ENCODE measurements at regions not wholly inside any gene's neighbourhood (a gene's known extent, or its start where the extent isn't known, plus 50 kb on each side); places are given as distances from the start of the nearest gene placed in this dataset.

DNA sequence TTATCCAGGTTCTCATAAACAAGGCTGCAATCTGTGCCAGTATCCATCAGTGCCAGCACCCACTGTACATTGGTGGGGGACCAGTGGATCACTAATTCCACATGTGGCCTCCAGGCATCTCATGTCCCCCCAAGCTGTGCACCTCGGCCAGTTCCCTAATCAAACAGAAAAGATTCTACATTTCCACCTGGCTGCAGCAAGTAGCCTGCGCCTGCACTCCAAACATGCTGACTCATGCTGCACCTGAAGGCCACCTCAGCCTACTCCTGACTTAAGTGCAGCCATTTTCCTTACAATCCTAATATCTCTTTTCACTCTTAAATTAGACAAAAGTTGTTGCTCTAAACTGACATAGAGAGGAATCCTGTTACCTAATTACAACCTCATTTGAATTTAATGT, 729.4 kb upstream of the MIR17HG start:
- TF ChIP-seq, protein P1, sequence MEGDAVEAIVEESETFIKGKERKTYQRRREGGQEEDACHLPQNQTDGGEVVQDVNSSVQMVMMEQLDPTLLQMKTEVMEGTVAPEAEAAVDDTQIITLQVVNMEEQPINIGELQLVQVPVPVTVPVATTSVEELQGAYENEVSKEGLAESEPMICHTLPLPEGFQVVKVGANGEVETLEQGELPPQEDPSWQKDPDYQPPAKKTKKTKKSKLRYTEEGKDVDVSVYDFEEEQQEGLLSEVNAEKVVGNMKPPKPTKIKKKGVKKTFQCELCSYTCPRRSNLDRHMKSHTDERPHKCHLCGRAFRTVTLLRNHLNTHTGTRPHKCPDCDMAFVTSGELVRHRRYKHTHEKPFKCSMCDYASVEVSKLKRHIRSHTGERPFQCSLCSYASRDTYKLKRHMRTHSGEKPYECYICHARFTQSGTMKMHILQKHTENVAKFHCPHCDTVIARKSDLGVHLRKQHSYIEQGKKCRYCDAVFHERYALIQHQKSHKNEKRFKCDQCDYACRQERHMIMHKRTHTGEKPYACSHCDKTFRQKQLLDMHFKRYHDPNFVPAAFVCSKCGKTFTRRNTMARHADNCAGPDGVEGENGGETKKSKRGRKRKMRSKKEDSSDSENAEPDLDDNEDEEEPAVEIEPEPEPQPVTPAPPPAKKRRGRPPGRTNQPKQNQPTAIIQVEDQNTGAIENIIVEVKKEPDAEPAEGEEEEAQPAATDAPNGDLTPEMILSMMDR (IDR thresholded peaks at IDR 0.05), result no peak
- no peak for TF ChIP-seq POLR2A (IDR thresholded peaks at IDR 0.05)
